GM18907 (cell line): ENCODE measurements at regions not wholly inside any gene's neighbourhood (a gene's known extent, or its start where the extent isn't known, plus 50 kb on each side); places are given as distances from the start of the nearest gene placed in this dataset.
"Not testable (repeated sequence)": the region's sequence is repeated elsewhere in the genome, so short reads cannot be mapped to it uniquely, and the experiment has no call there.

ENCODE experiments used
- ATAC-seq: cut with Tn5 transposase; IDR thresholded peaks from one replicate; pipeline ENCODE4 v1.9.1; 2021; ENCODE audit warnings: mild to moderate bottlenecking, moderate library complexity; ENCODE audit not compliant: unreplicated experiment

GRCh38 chr6:26173836-26174145 is 86.6 kb downstream of the HFE start:
- ATAC-seq, result no peak

- ATAC-seq, result no peak
These were observed 87.8 kb downstream of the HFE start for GRCh38 chr6:26175033-26175427.

GRCh38 chr6:26175428-26176181 is 88.4 kb downstream of the HFE start:
- no peak for ATAC-seq

GRCh38 chr6:26179675-26180074 is 92.4 kb downstream of the HFE start:
- no peak for ATAC-seq

GRCh38 chr6:26180346-26180745 is 93.1 kb downstream of the HFE start:
- no peak for ATAC-seq

GRCh38 chr6:26183237-26183580 is 96.0 kb downstream of the HFE start:
- ATAC-seq, result no peak

GRCh38 chr6:26183581-26184366 is 96.5 kb downstream of the HFE start:
- peak; percentile 51 for ATAC-seq

GRCh38 chr6:26184367-26184891 is 97.2 kb downstream of the HFE start:
- no peak for ATAC-seq

GRCh38 chr6:26185004-26185403 is 97.8 kb downstream of the HFE start:
- no peak for ATAC-seq

GRCh38 chr6:26185802-26186201 is 98.6 kb downstream of the HFE start:
- no peak for ATAC-seq

GRCh38 chr6:26186652-26187051 is 99.4 kb downstream of the HFE start:
- ATAC-seq, result no peak

GRCh38 chr6:26187292-26187691 is 100.1 kb downstream of the HFE start:
- ATAC-seq, result no peak

GRCh38 chr6:26187981-26188635 is 100.9 kb downstream of the HFE start:
- ATAC-seq, result peak; percentile 14

GRCh38 chr6:26191512-26191911 is 104.3 kb downstream of the HFE start:
- not testable (repeated sequence) for ATAC-seq

GRCh38 chr6:26193467-26194328 is 106.5 kb downstream of the HFE start:
- no peak for ATAC-seq

GRCh38 chr6:26194329-26194701 is 107.1 kb downstream of the HFE start:
- ATAC-seq, result no peak

- no peak for ATAC-seq
These were observed 107.7 kb downstream of the HFE start for GRCh38 chr6:26194816-26195375.

- peak; percentile 31 for ATAC-seq
These were observed 108.2 kb downstream of the HFE start for GRCh38 chr6:26195376-26195923.

- no peak for ATAC-seq
These were observed 109.0 kb downstream of the HFE start for GRCh38 chr6:26195924-26196845.
